22Rv1 (cell line): ENCODE measurements at regions not wholly inside any gene's neighbourhood (a gene's known extent, or its start where the extent isn't known, plus 50 kb on each side); places are given as distances from the start of the nearest gene placed in this dataset.
"Not testable (repeated sequence)": the region's sequence is repeated elsewhere in the genome, so short reads cannot be mapped to it uniquely, and the experiment has no call there.

Experiments used
- ZFX ChIP-seq: fragments of 450-650 bp; IDR thresholded peaks from 2 replicates; pipeline ENCODE4 v1.6.1; 2017; ENCODE audit warnings: antibody characterized with exemption, borderline replicate concordance
- TF ChIP-seq, protein P1 (sequence below): fragments of 450-650 bp; IDR thresholded peaks from 2 replicates; pipeline ENCODE4 v1.5.1; 2017; ENCODE audit warnings: mild to moderate bottlenecking

DNA sequence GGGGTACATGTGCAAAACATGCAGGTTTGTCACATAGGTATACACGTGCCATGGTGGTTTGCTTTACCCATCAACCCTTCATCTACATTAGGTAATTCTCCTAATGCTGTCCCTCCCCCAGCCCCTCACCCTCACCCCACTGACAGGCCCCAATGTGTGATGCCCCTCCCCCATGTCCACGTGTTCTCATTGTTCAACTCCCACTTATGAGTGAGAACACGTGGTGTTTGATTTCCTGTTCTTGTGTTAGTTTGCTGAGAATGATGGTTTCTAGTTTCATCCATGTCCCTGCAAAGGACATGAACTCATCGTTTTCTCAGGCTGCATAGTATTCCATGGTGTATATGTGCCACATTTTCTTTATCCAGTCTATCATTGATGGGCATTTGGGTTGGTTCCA lies 232.9 kb upstream of the RASGRP1 start:
- TF ChIP-seq, protein P1, sequence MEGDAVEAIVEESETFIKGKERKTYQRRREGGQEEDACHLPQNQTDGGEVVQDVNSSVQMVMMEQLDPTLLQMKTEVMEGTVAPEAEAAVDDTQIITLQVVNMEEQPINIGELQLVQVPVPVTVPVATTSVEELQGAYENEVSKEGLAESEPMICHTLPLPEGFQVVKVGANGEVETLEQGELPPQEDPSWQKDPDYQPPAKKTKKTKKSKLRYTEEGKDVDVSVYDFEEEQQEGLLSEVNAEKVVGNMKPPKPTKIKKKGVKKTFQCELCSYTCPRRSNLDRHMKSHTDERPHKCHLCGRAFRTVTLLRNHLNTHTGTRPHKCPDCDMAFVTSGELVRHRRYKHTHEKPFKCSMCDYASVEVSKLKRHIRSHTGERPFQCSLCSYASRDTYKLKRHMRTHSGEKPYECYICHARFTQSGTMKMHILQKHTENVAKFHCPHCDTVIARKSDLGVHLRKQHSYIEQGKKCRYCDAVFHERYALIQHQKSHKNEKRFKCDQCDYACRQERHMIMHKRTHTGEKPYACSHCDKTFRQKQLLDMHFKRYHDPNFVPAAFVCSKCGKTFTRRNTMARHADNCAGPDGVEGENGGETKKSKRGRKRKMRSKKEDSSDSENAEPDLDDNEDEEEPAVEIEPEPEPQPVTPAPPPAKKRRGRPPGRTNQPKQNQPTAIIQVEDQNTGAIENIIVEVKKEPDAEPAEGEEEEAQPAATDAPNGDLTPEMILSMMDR: not testable (repeated sequence)
- not testable (repeated sequence) for TF ChIP-seq ZFX
